ENCODE measurements at regions not wholly inside any gene's neighbourhood (a gene's known extent, or its start where the extent isn't known, plus 50 kb on each side); places are given as distances from the start of the nearest gene placed in this dataset.

- no peaks in the 10 kb centered on the region for H3K9me3 ChIP-seq (ENCODE audit: control insufficient read depth in 1 of 2, insufficient read depth in 1 of 2, low read depth in 1 of 2, low read length in 2 of 2)
- DNase-seq (ENCODE audit: low read depth, low spot score) = no peak
Measured at GRCh38 chr14:22296088-22296487, 292.9 kb downstream of the DAD1 start.

More at GRCh38 chr14:22296088-22296487, 292.9 kb downstream of the DAD1 start:
- intact Hi-C loops (cut with micrococcal nuclease) = no loop called here
- H4K20me1 ChIP-seq (ENCODE audit: insufficient read depth) = no peaks in the 10 kb centered on the region
- no peaks in the 10 kb centered on the region for H3K9me2 ChIP-seq (ENCODE audit: insufficient read depth)
- TF ChIP-seq REST (IDR thresholded peaks at IDR 0.05; ENCODE audit: low read depth) (no peak), EZH2phosphoT487 (IDR thresholded peaks at IDR 0.05; ENCODE audit: borderline replicate concordance) (no peak), ZNF274 (IDR thresholded peaks at IDR 0.05; ENCODE audit: low read depth, low read length) (no peak)
- H3K27me3 ChIP-seq (ENCODE audit: insufficient read depth, low read length) = peaks cover 39% of the 10 kb centered on the region
- peak overlapping the region; percentile 22; the same call in 1 of the 2 replicates for H3K4me2 ChIP-seq (ENCODE audit: low read length)
- H3K36me3 ChIP-seq (ENCODE audit: control insufficient read depth in 1 of 2, insufficient read depth in 2 of 2, low read length in 2 of 2) = no peaks in the 10 kb centered on the region
- ChIA-PET RAD21 (ENCODE audit: low non-redundant PET in 1 of 2, low total read pairs in 2 of 2, uncharacterized antibody in 2 of 2, unreplicated experiment in 2 of 2) (no interaction called here), POLR2A (no interaction called here), CTCF (no interaction called here)
- peaks cover 3 to 9% of the 10 kb centered on the region in 2 experiments for H3K4me1 ChIP-seq (ENCODE audit: control insufficient read depth in 1 of 2, insufficient read depth in 2 of 2, low read length in 2 of 2)
- no peak overlapping the region for H3K4me3 ChIP-seq (replicated peaks in 1 of 2; ENCODE audit: low read depth in 1 of 2, low read length in 2 of 2)
- no peak overlapping the region for H3K27ac ChIP-seq (ENCODE audit: low read depth, low read length)
- BruUV-seq (replicated peaks) = no TSS peak
- H3K9ac ChIP-seq (ENCODE audit: low read length) = no peak overlapping the region
- no peaks in the 10 kb centered on the region for H3K79me2 ChIP-seq (ENCODE audit: insufficient read depth, low read length)
- ATAC-seq = no peak
- no peak overlapping the region for H2AFZ ChIP-seq (ENCODE audit: low read depth, low read length, poor library complexity, severe bottlenecking)
